ENCODE measurements at regions not wholly inside any gene's neighbourhood (a gene's known extent, or its start where the extent isn't known, plus 50 kb on each side); places are given as distances from the start of the nearest gene placed in this dataset.
A peak's percentile ranks its signal among the peaks of the same experiment; 100 is the strongest.

GRCh38 chr10:78768041-78768835 lies 300.5 kb upstream of the ZMIZ1 start:
- DNase-seq: no peak

GRCh38 chr10:78768876-78769275 lies 299.9 kb upstream of the ZMIZ1 start:
- no peak for DNase-seq

- no peak for DNase-seq
Measured at GRCh38 chr10:78769526-78769925, 299.2 kb upstream of the ZMIZ1 start.

- no peak for DNase-seq
Measured at GRCh38 chr10:78770167-78771090, 298.3 kb upstream of the ZMIZ1 start.

- DNase-seq: no peak
Measured at GRCh38 chr10:78771260-78771659, 297.5 kb upstream of the ZMIZ1 start.

- DNase-seq: no peak
Measured at GRCh38 chr10:78771808-78772455, 296.8 kb upstream of the ZMIZ1 start.

- DNase-seq: no peak
Measured at GRCh38 chr10:78772486-78772885, 296.3 kb upstream of the ZMIZ1 start.

- no peak for DNase-seq
Measured at GRCh38 chr10:78772986-78773530, 295.7 kb upstream of the ZMIZ1 start.

GRCh38 chr10:78774614-78774998 lies 294.2 kb upstream of the ZMIZ1 start:
- no peak for DNase-seq

- no peak for DNase-seq
Measured at GRCh38 chr10:78774999-78775711, 293.6 kb upstream of the ZMIZ1 start.

GRCh38 chr10:78775891-78776290 lies 292.9 kb upstream of the ZMIZ1 start:
- DNase-seq: no peak

GRCh38 chr10:78776756-78777155 lies 292.0 kb upstream of the ZMIZ1 start:
- no peak for DNase-seq

- peak; percentile 75 to 87 for DNase-seq
Measured at GRCh38 chr10:78777466-78777865, 291.3 kb upstream of the ZMIZ1 start.

GRCh38 chr10:78777867-78778266 lies 290.9 kb upstream of the ZMIZ1 start:
- no peak for DNase-seq

- DNase-seq: no peak
Measured at GRCh38 chr10:78778444-78779338, 290.1 kb upstream of the ZMIZ1 start.

GRCh38 chr10:78779339-78779955 lies 289.3 kb upstream of the ZMIZ1 start:
- DNase-seq: no peak

- DNase-seq: no peak
Measured at GRCh38 chr10:78780551-78780961, 288.2 kb upstream of the ZMIZ1 start.

GRCh38 chr10:78781251-78781913 lies 287.4 kb upstream of the ZMIZ1 start:
- DNase-seq: no peak

GRCh38 chr10:78781991-78782390 lies 286.8 kb upstream of the ZMIZ1 start:
- no peak for DNase-seq

GRCh38 chr10:78782441-78782840 lies 286.3 kb upstream of the ZMIZ1 start:
- DNase-seq: no peak
